Vagina (tissue), 2 donors: ENCODE measurements at regions not wholly inside any gene's neighbourhood (a gene's known extent, or its start where the extent isn't known, plus 50 kb on each side); places are given as distances from the start of the nearest gene placed in this dataset.

Experiments used
- DNase-seq, 2 donors: peaks; one replicate each; pipeline ENCODE4 v3.0.0-alpha.2; 2017; ENCODE audit errors: extremely low spot score in 2 of 2
- H3K27ac ChIP-seq: fragments of 200-600 bp; sonication (generic); one replicate; pipeline ENCODE4 v1.5.1; 2019
- H3K27me3 ChIP-seq: fragments of 200-600 bp; sonication (generic); one replicate; pipeline ENCODE4 v1.5.1; 2019
- H3K36me3 ChIP-seq, 2 donors: fragments of 200-600 bp; sonication (generic); one replicate each; pipeline ENCODE4 v1.5.1; 2017 to 2019
- H3K4me1 ChIP-seq: fragments of 200-600 bp; sonication (generic); one replicate; pipeline ENCODE4 v1.5.1; 2019
- H3K4me3 ChIP-seq, 2 donors: fragments of 200-600 bp; sonication (generic); 1 replicate in 1 of 2; 2 replicates in 1 of 2; pipeline ENCODE4 v1.5.1; 2016 to 2019
- H3K9me3 ChIP-seq: fragments of 200-600 bp; sonication (generic); one replicate; pipeline ENCODE4 v1.5.1; 2019
- CTCF ChIP-seq, 3 experiments: fragments of 450-650 bp in 2 of 3; fragments of 200-600 bp in 1 of 3; sonication (generic) in 1 of 3; IDR thresholded peaks; one replicate each; pipeline ENCODE4 v1.5.1; 2017 to 2019; ENCODE audit warnings: antibody characterized with exemption in 3 of 3, mild to moderate bottlenecking in 2 of 3, moderate library complexity in 2 of 3
- POLR2A ChIP-seq, 2 donors: fragments of 450-650 bp; IDR thresholded peaks; one replicate each; pipeline ENCODE4 v1.6.1; 2017; ENCODE audit warnings: antibody characterized with exemption in 2 of 2, mild to moderate bottlenecking in 2 of 2, moderate library complexity in 2 of 2
- POLR2AphosphoS5 ChIP-seq, 2 donors: sonication (generic); formaldehyde crosslinking; IDR thresholded peaks; one replicate each; pipeline ENCODE4 v1.9.0; 2017; ENCODE audit warnings: antibody characterized with exemption in 2 of 2, mild to moderate bottlenecking in 2 of 2, low read depth in 1 of 2; ENCODE audit not compliant: insufficient read depth in 1 of 2
- intact Hi-C: fragments of 100-400 bp; cut with DNase I; formaldehyde crosslinking; loops from one replicate; pipeline ENCODE4 v1.15.1; 2023

GRCh38 chr3:90087703-90088102 is 980.3 kb downstream of the EPHA3 start:
- Histone ChIP-seq H3K36me3 (no peaks in the 10 kb centered on the region), H3K27ac (no peak overlapping the region), H3K4me1 (no peaks in the 10 kb centered on the region), H3K4me3 (no peak overlapping the region), H3K27me3 (no peaks in the 10 kb centered on the region), H3K9me3 (no peaks in the 10 kb centered on the region)
- TF ChIP-seq CTCF (IDR thresholded peaks at IDR 0.05) (no peak), POLR2A (IDR thresholded peaks at IDR 0.05) (no peak), POLR2AphosphoS5 (IDR thresholded peaks at IDR 0.05; ENCODE audit: insufficient read depth in 1 of 2, low read depth in 1 of 2) (no peak)
- intact Hi-C loops, result no loop called here
- DNase-seq, result no peak

GRCh38 chr3:90091549-90091948 is 984.1 kb downstream of the EPHA3 start:
- Histone ChIP-seq H3K9me3 (no peaks in the 10 kb centered on the region), H3K27me3 (no peaks in the 10 kb centered on the region), H3K4me3 (no peak overlapping the region), H3K36me3 (no peaks in the 10 kb centered on the region), H3K27ac (no peak overlapping the region), H3K4me1 (no peaks in the 10 kb centered on the region)
- no peak for DNase-seq
- intact Hi-C loops, result loop anchor here (10.0 kb wide), 1 partner anchor 1857 kb away; no protein-coding TSS in a partner anchor
- TF ChIP-seq POLR2A (IDR thresholded peaks at IDR 0.05) (no peak), CTCF (IDR thresholded peaks at IDR 0.05) (peak in 2 of 3 experiments; percentile 36 to 55)

- no peak for TF ChIP-seq CTCF (IDR thresholded peaks at IDR 0.05)
- TF ChIP-seq POLR2A (IDR thresholded peaks at IDR 0.05), result no peak
- no peak for TF ChIP-seq POLR2AphosphoS5 (IDR thresholded peaks at IDR 0.05; ENCODE audit: insufficient read depth in 1 of 2, low read depth in 1 of 2)
- H3K36me3 ChIP-seq, result no peaks in the 10 kb centered on the region
- no peaks in the 10 kb centered on the region for H3K9me3 ChIP-seq
- H3K4me3 ChIP-seq, result no peak overlapping the region
- intact Hi-C loops, result loop anchor here (10.0 kb wide), 1 partner anchor 1858 kb away; no protein-coding TSS in a partner anchor
- DNase-seq, result no peak
- H3K27ac ChIP-seq, result no peak overlapping the region
- H3K4me1 ChIP-seq, result no peaks in the 10 kb centered on the region
- no peaks in the 10 kb centered on the region for H3K27me3 ChIP-seq
These were observed 985.6 kb downstream of the EPHA3 start for GRCh38 chr3:90092994-90093393.

GRCh38 chr3:90095811-90096210 is 988.4 kb downstream of the EPHA3 start:
- no peak for DNase-seq
- H3K4me3 ChIP-seq, result no peak overlapping the region
- H3K9me3 ChIP-seq, result no peaks in the 10 kb centered on the region
- intact Hi-C loops, result loop anchor here (10.0 kb wide), 1 partner anchor 1861 kb away; no protein-coding TSS in a partner anchor
- H3K4me1 ChIP-seq, result no peaks in the 10 kb centered on the region
- TF ChIP-seq POLR2A (IDR thresholded peaks at IDR 0.05), result no peak
- no peak for TF ChIP-seq CTCF (IDR thresholded peaks at IDR 0.05)
- TF ChIP-seq POLR2AphosphoS5 (IDR thresholded peaks at IDR 0.05; ENCODE audit: insufficient read depth in 1 of 2, low read depth in 1 of 2), result no peak
- no peaks in the 10 kb centered on the region for H3K36me3 ChIP-seq
- no peak overlapping the region for H3K27ac ChIP-seq
- no peaks in the 10 kb centered on the region for H3K27me3 ChIP-seq

GRCh38 chr3:90099493-90099892 is 992.1 kb downstream of the EPHA3 start:
- Histone ChIP-seq H3K36me3 (no peaks in the 10 kb centered on the region), H3K4me3 (no peak overlapping the region), H3K4me1 (no peaks in the 10 kb centered on the region), H3K27ac (no peak overlapping the region), H3K9me3 (no peaks in the 10 kb centered on the region), H3K27me3 (no peaks in the 10 kb centered on the region)
- TF ChIP-seq POLR2AphosphoS5 (IDR thresholded peaks at IDR 0.05; ENCODE audit: insufficient read depth in 1 of 2, low read depth in 1 of 2) (no peak), CTCF (IDR thresholded peaks at IDR 0.05) (no peak), POLR2A (IDR thresholded peaks at IDR 0.05) (no peak)
- intact Hi-C loops, result loop anchor here (10.0 kb wide), 1 partner anchor 1865 kb away; no protein-coding TSS in a partner anchor
- no peak for DNase-seq
